Cardiac muscle cell (in vitro differentiated cells and primary cell): ENCODE measurements at regions not wholly inside any gene's neighbourhood (a gene's known extent, or its start where the extent isn't known, plus 50 kb on each side); places are given as distances from the start of the nearest gene placed in this dataset.

Experiments used
- DNase-seq, 2 donors: peaks; one replicate each; pipeline versions ENCODE4 v3.0.0 to v3.0.0-alpha.2; 2010 to 2017; ENCODE audit warnings: low read depth in 1 of 2, low spot score in 1 of 2
- H3K27ac ChIP-seq: fragments of 200-600 bp; sonication (generic); 2 replicates; pipeline ENCODE4 v1.5.1; 2016
- H3K27me3 ChIP-seq: fragments of 200-600 bp; sonication (generic); 2 replicates; pipeline ENCODE4 v1.6.0; 2016; ENCODE audit warnings: control low read depth
- H3K36me3 ChIP-seq: fragments of 200-600 bp; sonication (generic); 2 replicates; pipeline ENCODE4 v1.5.1; 2016; ENCODE audit warnings: control low read depth
- H3K4me1 ChIP-seq: fragments of 200-600 bp; sonication (generic); 2 replicates; pipeline ENCODE4 v1.8.1; 2017; ENCODE audit warnings: low read depth, mild to moderate bottlenecking, mixed run types
- H3K4me3 ChIP-seq: fragments of 200-600 bp; sonication (generic); 2 replicates; pipeline ENCODE4 v1.5.1; 2016; ENCODE audit warnings: mild to moderate bottlenecking
- H3K9me3 ChIP-seq: fragments of 200-600 bp; sonication (generic); 2 replicates; pipeline ENCODE4 v1.5.1; 2017; ENCODE audit warnings: low read depth, mild to moderate bottlenecking, control low read depth
- CTCF ChIP-seq: IDR thresholded peaks from 2 replicates; pipeline ENCODE4 v1.5.1; 2012; ENCODE audit warnings: low read depth, mild to moderate bottlenecking, low read length

- no peaks in the 10 kb centered on the region for H3K36me3 ChIP-seq
- no peak for DNase-seq
- H3K27ac ChIP-seq = no peak overlapping the region
- no peak overlapping the region for H3K4me3 ChIP-seq
- H3K4me1 ChIP-seq = peaks cover 8% of the 10 kb centered on the region
- no peaks in the 10 kb centered on the region for H3K27me3 ChIP-seq
- no peaks in the 10 kb centered on the region for H3K9me3 ChIP-seq
- no peak for TF ChIP-seq CTCF
Measured at GRCh38 chr7:67940400-67940799, 943.8 kb downstream of the TYW1 start.

- Histone ChIP-seq H3K36me3 (no peaks in the 10 kb centered on the region), H3K4me3 (no peak overlapping the region), H3K27me3 (no peaks in the 10 kb centered on the region), H3K9me3 (no peaks in the 10 kb centered on the region), H3K27ac (no peak overlapping the region), H3K4me1 (no peaks in the 10 kb centered on the region)
- no peak for DNase-seq
- no peak for TF ChIP-seq CTCF
Measured at GRCh38 chr7:67947191-67947590, 950.6 kb downstream of the TYW1 start.

- no peak for TF ChIP-seq CTCF
- DNase-seq = peak in 1 of 2 donors; percentile 33
- H3K4me3 ChIP-seq = no peak overlapping the region
Measured at GRCh38 chr7:67947646-67948045, 951.0 kb downstream of the TYW1 start.

GRCh38 chr7:67950321-67951083, 953.9 kb downstream of the TYW1 start:
- no peaks in the 10 kb centered on the region for H3K27me3 ChIP-seq

More at GRCh38 chr7:67947646-67948045, 951.0 kb downstream of the TYW1 start:
- Histone ChIP-seq H3K36me3 (no peaks in the 10 kb centered on the region), H3K9me3 (no peaks in the 10 kb centered on the region), H3K4me1 (no peaks in the 10 kb centered on the region), H3K27ac (no peak overlapping the region), H3K27me3 (no peaks in the 10 kb centered on the region)

GRCh38 chr7:67955061-67955460, 958.4 kb downstream of the TYW1 start:
- H3K4me1 ChIP-seq = no peaks in the 10 kb centered on the region
- TF ChIP-seq CTCF = no peak
- H3K4me3 ChIP-seq = no peak overlapping the region
- H3K27ac ChIP-seq = no peak overlapping the region
- H3K27me3 ChIP-seq = no peaks in the 10 kb centered on the region
- DNase-seq = no peak
- H3K36me3 ChIP-seq = no peaks in the 10 kb centered on the region
- no peaks in the 10 kb centered on the region for H3K9me3 ChIP-seq

More at GRCh38 chr7:67950321-67951083, 953.9 kb downstream of the TYW1 start:
- Histone ChIP-seq H3K4me3 (no peak overlapping the region), H3K36me3 (no peaks in the 10 kb centered on the region), H3K9me3 (no peaks in the 10 kb centered on the region), H3K4me1 (no peaks in the 10 kb centered on the region), H3K27ac (no peak overlapping the region)
- TF ChIP-seq CTCF = no peak
- DNase-seq = peak in 1 of 2 donors; percentile 2
